ENCODE measurements at regions not wholly inside any gene's neighbourhood (a gene's known extent, or its start where the extent isn't known, plus 50 kb on each side); places are given as distances from the start of the nearest gene placed in this dataset.

DNA sequence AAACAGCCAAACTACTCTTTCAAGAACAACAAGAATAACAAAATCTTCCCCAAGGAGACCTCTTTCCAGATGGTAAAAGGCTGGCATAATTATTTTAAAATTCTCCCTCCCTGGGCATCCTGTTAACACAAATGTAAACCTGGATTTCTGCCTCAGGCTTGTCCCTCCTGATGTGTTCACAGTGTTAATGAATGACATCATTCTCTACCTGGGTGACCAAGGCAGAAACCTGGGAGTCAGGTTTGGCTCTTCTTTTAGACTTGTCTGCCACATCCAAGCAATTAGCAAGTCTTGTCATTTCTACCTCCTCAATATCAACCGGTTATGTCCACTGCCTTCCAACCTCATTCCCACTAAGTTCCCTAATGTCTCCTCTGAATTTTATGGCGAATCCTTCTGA lies 368.7 kb upstream of the TBL1XR1 start:
- ChIA-PET CTCF (no interaction called here), POLR2A (no interaction called here)

- CTCF ChIA-PET = no interaction called here
- POLR2A ChIA-PET = no interaction called here
These were observed 370.6 kb upstream of the TBL1XR1 start for GRCh38 chr3:177567833-177568232.

DNA sequence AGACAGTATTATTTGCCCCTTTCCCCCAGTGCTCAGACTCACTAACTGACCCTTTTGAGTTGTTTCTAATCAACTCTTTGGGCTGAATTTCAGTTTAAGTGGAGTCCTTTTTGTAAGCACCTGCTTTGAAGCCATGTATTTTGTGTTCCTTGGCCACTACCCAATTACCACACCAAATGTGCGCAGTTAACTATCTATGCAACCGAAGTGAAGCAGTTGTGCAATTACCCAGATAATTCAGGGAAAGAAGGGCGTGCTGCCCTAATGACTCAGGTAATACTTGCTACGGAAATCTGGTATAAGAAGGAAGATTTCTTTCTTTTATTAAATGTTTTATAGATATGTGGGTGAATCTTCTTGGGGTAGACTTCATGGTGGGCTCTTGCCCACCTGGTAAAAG lies 371.9 kb upstream of the TBL1XR1 start:
- ChIA-PET CTCF (no interaction called here), POLR2A (no interaction called here)

DNA sequence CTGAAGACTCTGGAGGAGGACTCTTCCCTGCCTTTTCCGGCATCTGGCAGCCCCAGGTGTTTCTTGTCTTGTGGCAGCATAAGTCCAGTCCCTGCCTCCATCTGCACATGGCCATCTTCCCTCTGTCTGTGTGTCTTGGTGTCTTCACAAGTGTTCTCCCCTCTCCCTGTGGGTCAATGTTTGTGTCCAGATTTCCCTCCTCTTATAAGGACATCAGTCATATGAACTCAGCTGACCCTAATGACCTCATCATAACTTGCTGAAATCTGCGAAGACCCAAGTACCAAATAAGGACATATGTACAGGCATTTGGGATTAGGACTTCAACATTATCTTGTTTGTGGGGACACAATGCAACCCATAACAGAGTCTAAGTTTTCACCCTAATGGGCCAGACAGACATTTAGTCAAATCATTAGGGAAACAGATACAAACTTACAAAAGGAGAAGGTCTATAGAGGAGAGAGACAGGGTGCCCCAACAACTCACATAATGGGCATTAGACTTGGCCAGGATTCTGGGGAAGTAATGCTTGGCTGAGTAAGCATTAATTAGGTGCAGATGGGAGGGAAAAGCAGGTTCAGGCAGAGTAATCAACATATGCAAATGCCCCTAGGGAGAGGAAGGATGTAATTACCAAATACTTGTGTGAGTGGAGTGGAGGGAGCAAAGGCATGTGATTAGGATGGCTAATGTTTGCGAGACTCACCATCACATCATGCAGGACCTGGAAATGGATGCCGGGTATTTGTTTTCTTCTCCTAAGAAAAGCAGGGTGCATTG lies 372.8 kb upstream of the TBL1XR1 start:
- ChIA-PET POLR2A (no interaction called here), CTCF (no interaction called here)

DNA sequence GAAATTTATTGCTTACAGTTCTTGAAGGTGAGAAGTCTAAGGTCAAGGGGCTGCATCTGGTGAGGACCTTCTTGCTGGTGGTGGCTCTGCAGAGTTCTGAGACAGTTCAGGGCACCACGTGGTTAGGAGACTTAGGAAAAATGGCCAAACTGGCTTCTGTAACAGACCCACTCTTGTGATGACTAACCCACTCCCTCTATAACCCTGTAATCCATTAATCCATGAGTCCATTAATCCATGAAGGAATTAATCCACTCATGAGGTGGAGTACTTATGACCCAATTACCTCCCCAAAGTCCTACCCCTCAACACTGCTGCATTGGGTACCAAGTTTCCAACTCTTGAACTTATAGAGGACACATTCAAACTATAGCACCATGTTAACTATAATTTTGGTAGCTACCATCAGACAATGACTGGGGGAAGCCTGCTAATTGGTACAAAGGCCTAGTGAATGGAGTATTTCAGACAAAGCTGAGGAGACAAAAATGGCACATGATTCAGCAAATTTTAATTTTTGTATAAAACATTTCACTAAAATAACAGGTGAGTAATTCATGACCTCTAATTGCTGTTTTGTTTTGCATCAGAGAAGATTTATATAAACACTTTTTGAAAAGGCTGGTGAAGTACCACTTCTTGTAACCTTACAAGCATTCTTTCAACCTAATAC lies 374.1 kb upstream of the TBL1XR1 start:
- ChIA-PET POLR2A (no interaction called here), CTCF (no interaction called here)

GRCh38 chr3:177571944-177572315 lies 374.6 kb upstream of the TBL1XR1 start:
- ChIA-PET CTCF (no interaction called here), POLR2A (no interaction called here)

- ChIA-PET CTCF (no interaction called here), POLR2A (no interaction called here)
These were observed 377.1 kb upstream of the TBL1XR1 start for GRCh38 chr3:177574222-177574856.

DNA sequence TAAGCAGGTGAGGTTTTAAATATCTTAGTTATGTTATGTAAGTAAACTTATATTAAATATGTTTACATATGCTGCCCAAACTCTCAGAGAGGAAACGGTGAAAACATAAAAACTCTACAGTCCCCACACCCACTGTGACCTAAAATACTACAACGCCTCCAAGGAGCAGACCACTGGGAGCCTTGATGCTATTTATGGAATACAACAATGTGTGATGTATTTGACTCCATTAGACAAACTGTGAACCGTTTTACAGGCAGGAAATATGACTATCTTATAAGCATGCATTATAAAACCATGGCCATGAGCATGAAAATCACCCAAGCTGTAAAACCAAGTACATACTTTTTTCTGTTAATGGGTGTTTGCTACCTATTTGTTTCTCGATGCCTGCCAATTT lies 379.5 kb upstream of the TBL1XR1 start:
- POLR2A ChIA-PET = no interaction called here
- CTCF ChIA-PET = no interaction called here

DNA sequence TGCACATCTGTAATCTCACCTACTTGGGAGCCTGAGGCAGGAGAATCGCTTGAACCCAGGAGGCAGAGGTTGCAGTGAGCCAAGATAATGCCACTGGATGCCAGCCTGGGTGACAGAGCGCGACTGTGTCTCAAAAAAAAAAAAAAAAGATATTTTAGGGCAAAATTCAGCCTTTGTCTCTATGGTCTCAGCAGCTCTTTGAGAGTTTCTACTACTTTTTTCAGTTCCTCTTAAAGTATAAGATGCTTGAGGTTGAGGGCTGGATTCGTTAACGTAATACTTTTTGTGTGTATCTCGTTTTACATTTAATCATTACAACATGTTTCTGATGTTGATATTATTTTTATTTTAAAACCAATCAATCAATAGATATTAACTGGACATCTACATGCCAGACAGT lies 381.2 kb upstream of the TBL1XR1 start:
- POLR2A ChIA-PET = no interaction called here
- CTCF ChIA-PET = no interaction called here

- ChIA-PET CTCF (no interaction called here), POLR2A (no interaction called here)
These were observed 382.1 kb upstream of the TBL1XR1 start for GRCh38 chr3:177579419-177579818.

DNA sequence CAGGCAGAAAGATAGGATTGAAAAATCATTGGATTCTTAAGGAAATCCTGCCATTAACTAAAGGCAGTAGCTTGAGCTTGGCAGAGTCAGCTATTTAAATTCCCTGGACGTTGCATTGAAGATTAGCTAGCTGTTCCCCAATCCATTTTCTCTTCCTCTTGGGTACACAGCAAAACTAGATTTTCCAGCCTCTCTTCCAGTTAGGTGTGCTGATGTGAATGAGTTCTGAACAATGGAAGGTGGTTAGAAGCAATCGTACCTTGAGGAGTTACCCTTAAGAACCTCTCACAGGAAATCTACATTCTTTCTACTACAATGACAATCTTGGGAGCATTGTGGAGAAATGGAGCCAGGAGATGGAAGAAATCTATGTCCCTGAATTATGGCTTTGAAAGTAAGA lies 383.2 kb upstream of the TBL1XR1 start:
- POLR2A ChIA-PET = no interaction called here
- CTCF ChIA-PET = no interaction called here

DNA sequence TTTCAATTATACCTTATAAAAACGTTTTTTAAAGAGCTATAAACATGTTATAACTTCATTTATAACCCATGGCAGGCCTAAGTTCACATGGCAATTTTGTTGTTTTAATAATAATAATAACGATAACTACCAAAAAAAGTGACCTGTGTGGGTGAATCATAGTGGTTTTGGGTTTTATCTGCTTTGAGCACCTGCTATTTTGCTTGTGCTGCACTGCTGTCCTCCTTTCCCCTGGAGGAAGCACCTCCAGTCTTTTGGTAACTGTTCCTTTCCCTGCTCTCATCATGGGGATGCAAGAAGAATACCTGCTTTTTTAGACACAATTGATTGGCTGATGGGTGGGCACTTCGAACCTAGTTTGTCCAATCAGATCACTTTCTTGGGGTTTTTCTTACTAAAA lies 388.0 kb upstream of the TBL1XR1 start:
- POLR2A ChIA-PET = no interaction called here

GRCh38 chr3:177589041-177589650 lies 391.9 kb upstream of the TBL1XR1 start:
- ChIA-PET POLR2A (no interaction called here), CTCF (no interaction called here)

More for the DNA sequence above, 388.0 kb upstream of the TBL1XR1 start:
- CTCF ChIA-PET = no interaction called here

DNA sequence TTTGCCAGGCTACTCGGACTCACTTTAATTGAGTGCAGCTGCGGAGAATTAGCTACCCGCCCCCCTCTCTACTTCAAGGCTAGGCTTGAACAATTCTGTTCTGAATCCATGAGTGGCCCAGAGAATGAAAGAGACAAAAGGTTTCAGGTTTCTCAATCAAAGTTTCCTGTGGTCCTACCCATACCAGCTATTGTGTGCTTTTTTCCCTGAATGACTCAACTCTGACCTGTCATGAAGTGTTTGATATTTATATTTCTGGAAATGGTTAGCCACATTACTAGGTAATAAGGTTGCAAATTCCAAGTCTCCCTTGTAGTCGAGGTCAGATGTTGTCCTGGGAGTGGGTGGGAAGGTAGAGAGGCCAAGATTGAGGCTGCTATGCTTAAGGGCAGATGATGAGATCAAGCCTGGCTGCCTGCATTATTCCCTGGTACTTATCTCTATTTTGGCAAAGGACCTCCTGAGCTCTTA lies 392.7 kb upstream of the TBL1XR1 start:
- POLR2A ChIA-PET = interaction anchor here (0.7 kb wide), 1 partner anchor 89 kb away, joined by 17 read pairs; no protein-coding TSS in a partner anchor
- CTCF ChIA-PET = no interaction called here

GRCh38 chr3:177590826-177591225 lies 393.5 kb upstream of the TBL1XR1 start:
- ChIA-PET POLR2A (interaction anchor here (0.7 kb wide), 1 partner anchor 88 kb away, joined by 17 read pairs; no protein-coding TSS in a partner anchor), CTCF (no interaction called here)

DNA sequence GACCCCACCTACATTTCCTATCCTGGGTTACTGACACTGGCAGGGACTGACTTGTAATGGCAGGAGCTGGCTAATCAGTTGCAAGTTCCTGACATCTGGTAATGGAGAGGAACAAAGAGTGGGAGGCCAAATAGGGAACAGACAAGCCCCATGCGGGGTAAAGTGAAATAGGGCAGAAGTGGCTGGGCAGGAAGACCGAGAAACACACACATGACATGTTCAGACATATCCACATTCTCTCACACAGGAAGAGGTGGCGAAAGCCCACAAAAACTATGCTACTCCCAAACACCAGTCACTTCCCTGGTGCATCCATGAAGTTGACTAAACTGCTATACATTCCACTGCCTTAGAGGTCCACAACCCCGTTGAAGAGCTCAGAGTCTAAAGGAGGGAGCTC lies 394.1 kb upstream of the TBL1XR1 start:
- CTCF ChIA-PET = no interaction called here
- POLR2A ChIA-PET = no interaction called here

DNA sequence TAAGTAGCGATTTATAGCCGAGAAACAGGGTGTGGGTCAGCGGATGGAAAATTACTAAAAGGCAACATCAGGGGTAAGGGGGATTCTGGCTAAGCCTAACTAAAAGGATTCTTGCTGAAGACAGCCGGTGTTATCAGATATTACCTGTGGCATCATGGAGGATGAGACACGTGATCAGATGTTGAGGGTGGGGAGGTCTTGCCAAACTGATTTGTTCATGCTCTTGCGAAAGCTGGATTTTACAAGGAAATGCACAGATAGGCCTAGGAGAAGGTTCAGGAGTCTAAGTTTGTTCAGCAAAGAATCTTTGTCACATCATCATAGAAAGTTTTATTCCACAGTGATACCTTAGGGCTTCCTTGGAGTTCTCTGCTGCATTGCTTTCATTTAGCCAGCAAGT lies 396.8 kb upstream of the TBL1XR1 start:
- ChIA-PET POLR2A (no interaction called here), CTCF (no interaction called here)

- CTCF ChIA-PET = no interaction called here
- POLR2A ChIA-PET = no interaction called here
These were observed 398.4 kb upstream of the TBL1XR1 start for GRCh38 chr3:177595530-177596188.

- ChIA-PET POLR2A (no interaction called here), CTCF (no interaction called here)
These were observed 399.1 kb upstream of the TBL1XR1 start for GRCh38 chr3:177596248-177596815.

GRCh38 chr3:177596816-177597271 lies 399.6 kb upstream of the TBL1XR1 start:
- ChIA-PET POLR2A (no interaction called here), CTCF (interaction anchor here (0.6 kb wide), 1 partner anchor 404 kb away, joined by 3 read pairs; no protein-coding TSS in a partner anchor)
